Liver (tissue), 3 donors: ENCODE measurements at regions not wholly inside any gene's neighbourhood (a gene's known extent, or its start where the extent isn't known, plus 50 kb on each side); places are given as distances from the start of the nearest gene placed in this dataset.

Experiments
- RAD21 ChIP-seq, 2 donors: IDR thresholded peaks; 2 replicates each; pipeline ENCODE4 v1.6.1; 2016; ENCODE audit warnings: antibody characterized with exemption in 2 of 2, mild to moderate bottlenecking in 2 of 2
- TF ChIP-seq, protein P1 (sequence below): IDR thresholded peaks from 2 replicates; pipeline ENCODE4 v1.6.1; 2016; ENCODE audit warnings: antibody characterized with exemption
- TF ChIP-seq, protein P2 (sequence below): fragments of 150-350 bp; IDR thresholded peaks from 2 replicates; pipeline ENCODE4 v1.5.1; 2017; ENCODE audit warnings: improper control_type of control experiment, low read depth, low read length; ENCODE audit not compliant: missing input control
- donor health status: healthy.
- donor health status: healthy.

- TF ChIP-seq RAD21 (IDR thresholded peaks at IDR 0.05) = no peak
- TF ChIP-seq, protein P1, sequence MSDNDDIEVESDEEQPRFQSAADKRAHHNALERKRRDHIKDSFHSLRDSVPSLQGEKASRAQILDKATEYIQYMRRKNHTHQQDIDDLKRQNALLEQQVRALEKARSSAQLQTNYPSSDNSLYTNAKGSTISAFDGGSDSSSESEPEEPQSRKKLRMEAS = no peak
- TF ChIP-seq, protein P2, sequence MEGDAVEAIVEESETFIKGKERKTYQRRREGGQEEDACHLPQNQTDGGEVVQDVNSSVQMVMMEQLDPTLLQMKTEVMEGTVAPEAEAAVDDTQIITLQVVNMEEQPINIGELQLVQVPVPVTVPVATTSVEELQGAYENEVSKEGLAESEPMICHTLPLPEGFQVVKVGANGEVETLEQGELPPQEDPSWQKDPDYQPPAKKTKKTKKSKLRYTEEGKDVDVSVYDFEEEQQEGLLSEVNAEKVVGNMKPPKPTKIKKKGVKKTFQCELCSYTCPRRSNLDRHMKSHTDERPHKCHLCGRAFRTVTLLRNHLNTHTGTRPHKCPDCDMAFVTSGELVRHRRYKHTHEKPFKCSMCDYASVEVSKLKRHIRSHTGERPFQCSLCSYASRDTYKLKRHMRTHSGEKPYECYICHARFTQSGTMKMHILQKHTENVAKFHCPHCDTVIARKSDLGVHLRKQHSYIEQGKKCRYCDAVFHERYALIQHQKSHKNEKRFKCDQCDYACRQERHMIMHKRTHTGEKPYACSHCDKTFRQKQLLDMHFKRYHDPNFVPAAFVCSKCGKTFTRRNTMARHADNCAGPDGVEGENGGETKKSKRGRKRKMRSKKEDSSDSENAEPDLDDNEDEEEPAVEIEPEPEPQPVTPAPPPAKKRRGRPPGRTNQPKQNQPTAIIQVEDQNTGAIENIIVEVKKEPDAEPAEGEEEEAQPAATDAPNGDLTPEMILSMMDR = no peak
Observed at GRCh38 chr3:168295027-168295426, 199.3 kb upstream of the GOLIM4 start.
